K562 (cell line): ENCODE measurements at regions not wholly inside any gene's neighbourhood (a gene's known extent, or its start where the extent isn't known, plus 50 kb on each side); places are given as distances from the start of the nearest gene placed in this dataset.

Experiments used
- ATAC-seq: fragments of 200-7000 bp; cut with Tn5 transposase; 3 replicates; pipeline ENCODE4 v1.9.1; 2020; ENCODE audit warnings: moderate library complexity
- BruUV-seq: library from RNA; stranded (reverse); fragments of 400-500 nt; replicated peaks from 2 replicates; lab custom pipeline; 2021; lab: Mats Ljungman, UMichigan
- CTCF ChIA-PET: fragments of 300-600 bp; formaldehyde crosslinking; extraction: SDS; loops from one replicate; lab custom pipeline; 2021; ENCODE audit warnings: low intra/inter-chr PET ratio; lab: Yijun Ruan, JAX
- POLR2A ChIA-PET: fragments of 300-600, 350-650 bp; sonication (Branson Sonifier 250); formaldehyde crosslinking; extraction: SDS; loops from one replicate; lab custom pipeline; 2021; ENCODE audit warnings: antibody characterized with exemption, inconsistent platforms; lab: Yijun Ruan, JAX
- DNase-seq, 4 experiments: peaks; one replicate each; pipeline versions ENCODE4 v3.0.0 to v3.0.0-alpha.2; 2011 to 2018; ENCODE audit warnings: low spot score in 3 of 4, mixed read lengths in 3 of 4; ENCODE audit errors: extremely low read depth in 1 of 4
- FAIRE-seq: peaks from 2 replicates; lab custom pipeline; 2011; peaks lifted over from hg19 to GRCh38; lab: Jason Lieb, UNC
- H2AFZ ChIP-seq: 2 replicates; pipeline ENCODE4 v1.6.0; 2011; ENCODE audit warnings: low read depth, low read length, control low read depth, inconsistent platforms
- H3K27ac ChIP-seq: fragments of 200-600 bp; 3 replicates; pipeline ENCODE4 v1.8.0; 2011; ENCODE audit warnings: low read depth, mild to moderate bottlenecking, control low read depth, inconsistent platforms, low read length, moderate library complexity, mixed read lengths; ENCODE audit errors: extremely low read depth
- H3K27me3 ChIP-seq, 2 experiments: fragments of 300-600 bp in 1 of 2; 2 replicates in 1 of 2; 3 replicates in 1 of 2; pipeline versions ENCODE4 v1.6.0 to v1.8.0; 2011; ENCODE audit warnings: inconsistent platforms in 2 of 2, low read length in 2 of 2, mild to moderate bottlenecking in 1 of 2, mixed read lengths in 1 of 2, moderate library complexity in 1 of 2; ENCODE audit not compliant: control insufficient read depth in 2 of 2, insufficient read depth in 2 of 2
- H3K36me3 ChIP-seq: fragments of 300-600 bp; 3 replicates; pipeline ENCODE4 v1.8.0; 2011; ENCODE audit warnings: mild to moderate bottlenecking, low read length, inconsistent platforms; ENCODE audit not compliant: control insufficient read depth, insufficient read depth
- H3K4me1 ChIP-seq, 2 experiments: fragments of 200-600 bp in 1 of 2; replicated peaks in 1 of 2; 2 replicates in 1 of 2; 3 replicates in 1 of 2; pipeline versions ENCODE4 v1.5.1 to v1.8.0; 2011; ENCODE audit warnings: inconsistent platforms in 2 of 2, low read length in 2 of 2, mild to moderate bottlenecking in 1 of 2, mixed read lengths in 1 of 2, moderate library complexity in 1 of 2; ENCODE audit not compliant: control insufficient read depth in 2 of 2, insufficient read depth in 2 of 2
- H3K4me2 ChIP-seq: 2 replicates; pipeline ENCODE4 v1.6.1; 2011; ENCODE audit warnings: low read length, control low read depth, inconsistent platforms, mixed read lengths; ENCODE audit not compliant: insufficient read depth
- H3K4me3 ChIP-seq: fragments of 200-600 bp; sonication (generic), shearing (Covaris generic); 2 replicates; pipeline ENCODE4 v1.5.1; 2016; ENCODE audit warnings: control low read depth, inconsistent platforms
- H3K79me2 ChIP-seq: fragments of 200-600 bp; 3 replicates; pipeline ENCODE4 v1.8.0; 2011; ENCODE audit warnings: low read length, inconsistent platforms; ENCODE audit not compliant: control insufficient read depth, insufficient read depth
- H3K9ac ChIP-seq, 2 experiments: 2 replicates each; pipeline versions ENCODE4 v1.6.0 to v1.6.1; 2011; ENCODE audit warnings: low read depth in 2 of 2, low read length in 2 of 2, control low read depth in 1 of 2, inconsistent platforms in 1 of 2, mild to moderate bottlenecking in 1 of 2, mixed read lengths in 1 of 2; ENCODE audit not compliant: insufficient read depth in 1 of 2
- H3K9me1 ChIP-seq: one replicate; pipeline ENCODE4 v1.6.0; 2011; ENCODE audit warnings: inconsistent platforms, mild to moderate bottlenecking, low read length, moderate library complexity; ENCODE audit not compliant: control insufficient read depth, insufficient read depth
- H3K9me3 ChIP-seq: replicated peaks from 2 replicates; pipeline ENCODE4 v1.5.1; 2011; ENCODE audit warnings: low read depth, low read length, inconsistent platforms; ENCODE audit not compliant: control insufficient read depth, insufficient read depth
- H4K20me1 ChIP-seq: replicated peaks from 2 replicates; pipeline ENCODE4 v1.6.1; 2011; ENCODE audit warnings: low read length, inconsistent platforms, mixed read lengths; ENCODE audit not compliant: control insufficient read depth, insufficient read depth
- CHD2 ChIP-seq: IDR thresholded peaks from 2 replicates; pipeline ENCODE4 v1.6.1; 2011; ENCODE audit warnings: low read depth, low read length
- HNRNPUL1 ChIP-seq: fragments of 200-400 bp; formaldehyde crosslinking; IDR thresholded peaks from 2 replicates; pipeline ENCODE4 v1.6.1; 2017; ENCODE audit warnings: low read length
- MTA3 ChIP-seq: fragments of 450-650 bp; formaldehyde crosslinking; IDR thresholded peaks from 2 replicates; pipeline ENCODE4 v1.6.1; 2017; ENCODE audit warnings: mild to moderate bottlenecking, borderline replicate concordance
- RBBP5 ChIP-seq: fragments of 200-600 bp; sonication (generic); IDR thresholded peaks from 2 replicates; pipeline ENCODE4 v1.6.1; 2012; ENCODE audit warnings: borderline replicate concordance, mild to moderate bottlenecking, low read length, control low read depth, inconsistent platforms; ENCODE audit not compliant: insufficient read depth, poor library complexity, severe bottlenecking
- SIRT6 ChIP-seq: IDR thresholded peaks from one replicate; pipeline ENCODE4 v1.6.1; 2012; ENCODE audit warnings: low read depth, mild to moderate bottlenecking, control low read depth, inconsistent platforms, low read length, moderate library complexity
- ZNF668 ChIP-seq: fragments of 250-450 bp; sonication (Bioruptor Pico); IDR thresholded peaks from 2 replicates; pipeline ENCODE4 v1.8.0; 2022; ENCODE audit warnings: mild to moderate bottlenecking, inconsistent platforms
- WGBS: fragments of 100-300 bp; shearing (Covaris generic); methylation state at CpG from one replicate; pipeline ENCODE4 v1.1.6; 2016; ENCODE audit warnings: low coverage, mixed read lengths; ENCODE audit not compliant: insufficient coverage; ENCODE audit errors: missing lambda C conversion rate; 5-methylcytosine and 5-hydroxymethylcytosine counted together
- in situ Hi-C: fragments of 300-500 bp; cut with MboI; formaldehyde crosslinking; loops from 4 replicates; pipeline ENCODE4 v1.15.0; 2018; ENCODE audit warnings: inconsistent platforms, mixed read lengths
- intact Hi-C: fragments of 100-400 bp; cut with micrococcal nuclease; formaldehyde crosslinking; loops from 2 replicates; pipeline ENCODE4 v1.14.2; 2022
- TF ChIP-seq, protein P1 (sequence below): fragments of 450-650 bp; formaldehyde crosslinking; IDR thresholded peaks from 2 replicates; pipeline ENCODE4 v1.4.0; 2020; ENCODE audit warnings: mild to moderate bottlenecking, mixed read lengths

DNA sequence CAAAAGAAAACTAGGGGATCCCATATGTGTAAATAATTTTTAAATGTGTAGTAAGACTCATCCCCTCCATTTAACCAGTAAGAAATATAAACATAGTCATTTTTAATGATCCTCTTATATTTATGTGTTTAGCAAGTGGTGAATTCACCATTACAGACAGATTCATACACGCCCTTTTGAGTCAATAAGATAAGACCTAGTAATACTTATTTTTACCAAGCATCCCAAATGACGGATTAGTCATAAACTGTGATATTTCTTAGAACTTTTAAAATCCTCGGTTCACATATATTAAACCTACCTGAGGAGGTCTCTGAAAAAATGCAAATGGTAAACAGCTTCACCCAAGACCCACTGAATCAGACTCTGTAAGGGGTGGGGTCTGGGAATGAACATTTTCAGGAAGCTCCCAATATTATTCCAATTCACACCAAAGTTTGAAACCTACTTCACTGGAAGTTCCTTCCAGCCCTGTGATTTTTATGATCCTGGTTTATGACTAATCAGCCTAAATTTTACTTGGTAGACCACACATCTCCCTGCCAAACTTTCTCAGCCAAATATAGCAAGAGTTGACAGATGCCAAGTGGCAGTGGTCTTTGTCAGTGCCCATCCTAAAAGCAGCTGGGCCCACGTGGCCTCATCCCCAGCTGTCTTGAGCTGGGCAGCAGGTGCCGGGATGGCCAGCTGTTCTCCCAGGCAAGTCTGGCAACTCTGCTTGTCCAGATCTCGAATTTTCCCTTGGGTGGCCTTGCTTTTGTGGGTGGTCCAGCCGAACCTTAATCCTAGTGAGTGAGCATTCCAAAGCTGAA, 559.0 kb upstream of the RGMB start:
- no peaks in the 10 kb centered on the region for H4K20me1 ChIP-seq
- TF ChIP-seq CHD2 (no peak), RBBP5 (no peak), MTA3 (no peak), HNRNPUL1 (no peak), SIRT6 (no peak), ZNF668 (no peak)
- TF ChIP-seq, protein P1, sequence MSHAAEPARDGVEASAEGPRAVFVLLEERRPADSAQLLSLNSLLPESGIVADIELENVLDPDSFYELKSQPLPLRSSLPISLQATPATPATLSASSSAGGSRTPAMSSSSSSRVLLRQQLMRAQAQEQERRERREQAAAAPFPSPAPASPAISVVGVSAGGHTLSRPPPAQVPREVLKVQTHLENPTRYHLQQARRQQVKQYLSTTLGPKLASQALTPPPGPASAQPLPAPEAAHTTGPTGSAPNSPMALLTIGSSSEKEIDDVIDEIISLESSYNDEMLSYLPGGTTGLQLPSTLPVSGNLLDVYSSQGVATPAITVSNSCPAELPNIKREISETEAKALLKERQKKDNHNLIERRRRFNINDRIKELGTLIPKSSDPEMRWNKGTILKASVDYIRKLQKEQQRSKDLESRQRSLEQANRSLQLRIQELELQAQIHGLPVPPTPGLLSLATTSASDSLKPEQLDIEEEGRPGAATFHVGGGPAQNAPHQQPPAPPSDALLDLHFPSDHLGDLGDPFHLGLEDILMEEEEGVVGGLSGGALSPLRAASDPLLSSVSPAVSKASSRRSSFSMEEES = no peak
- no peak for ATAC-seq
- ChIA-PET POLR2A (no interaction called here), CTCF (no interaction called here)
- H3K27ac ChIP-seq = no peak overlapping the region
- H3K4me2 ChIP-seq = no peak overlapping the region
- no peaks in the 10 kb centered on the region for H3K27me3 ChIP-seq
- H3K36me3 ChIP-seq = no peaks in the 10 kb centered on the region
- no peaks in the 10 kb centered on the region for H3K9me1 ChIP-seq
- no peak overlapping the region for H3K4me3 ChIP-seq
- WGBS = 1% methylated on average over 7 of the region's 7 CpGs
- no peaks in the 10 kb centered on the region for H3K4me1 ChIP-seq
- no peak overlapping the region for H2AFZ ChIP-seq
- H3K9me3 ChIP-seq = no peaks in the 10 kb centered on the region
- no peaks in the 10 kb centered on the region for H3K79me2 ChIP-seq
- no peak overlapping the region for H3K9ac ChIP-seq
- in situ Hi-C loops (no loop called here), intact Hi-C loops (no loop called here)
- no TSS peak for BruUV-seq
- no peak for DNase-seq
- no peak for FAIRE-seq
